CD14-positive monocyte (primary cell): ENCODE measurements at regions not wholly inside any gene's neighbourhood (a gene's known extent, or its start where the extent isn't known, plus 50 kb on each side); places are given as distances from the start of the nearest gene placed in this dataset.
"Not testable (repeated sequence)": the region's sequence is repeated elsewhere in the genome, so short reads cannot be mapped to it uniquely, and the experiment has no call there.

Source experiments
- DNase-seq, 3 donors: peaks; one replicate each; pipeline ENCODE4 v3.0.0-alpha.2; 2011 to 2022
- H2AFZ ChIP-seq: 2 replicates; pipeline ENCODE4 v1.6.0; 2012; ENCODE audit warnings: mild to moderate bottlenecking, low read depth, low read length, inconsistent platforms; ENCODE audit not compliant: insufficient read depth, poor library complexity, severe bottlenecking
- H3K27ac ChIP-seq, 2 donors: 1 replicate in 1 of 2; 2 replicates in 1 of 2; pipeline ENCODE4 v1.5.1; 2012 to 2013; ENCODE audit warnings: low read length in 2 of 2, control low read depth in 1 of 2, inconsistent platforms in 1 of 2, low read depth in 1 of 2, mild to moderate bottlenecking in 1 of 2
- H3K27me3 ChIP-seq, 2 donors: one replicate each; pipeline versions ENCODE4 v1.6.0 to v1.6.1; 2011 to 2013; ENCODE audit warnings: low read length in 2 of 2; ENCODE audit not compliant: control insufficient read depth in 2 of 2, insufficient read depth in 2 of 2
- H3K36me3 ChIP-seq, 2 donors: replicated peaks in 1 of 2; 1 replicate in 1 of 2; 2 replicates in 1 of 2; pipeline versions ENCODE4 v1.5.1 to v1.6.1; 2012 to 2013; ENCODE audit warnings: low read length in 2 of 2, control low read depth in 1 of 2, inconsistent platforms in 1 of 2, mild to moderate bottlenecking in 1 of 2; ENCODE audit not compliant: insufficient read depth in 2 of 2, control insufficient read depth in 1 of 2
- H3K4me1 ChIP-seq, 2 donors: 1 replicate in 1 of 2; 2 replicates in 1 of 2; pipeline versions ENCODE4 v1.5.1 to v1.6.1; 2012 to 2013; ENCODE audit warnings: low read length in 2 of 2, control low read depth in 1 of 2, inconsistent platforms in 1 of 2, mild to moderate bottlenecking in 1 of 2, moderate library complexity in 1 of 2; ENCODE audit not compliant: insufficient read depth in 2 of 2, control insufficient read depth in 1 of 2
- H3K4me2 ChIP-seq: replicated peaks from 2 replicates; pipeline ENCODE3; 2012; ENCODE audit warnings: low read length, moderate library complexity, mild to moderate bottlenecking; ENCODE audit not compliant: poor library complexity, severe bottlenecking; ENCODE audit errors: extremely low read depth
- H3K4me3 ChIP-seq, 3 experiments: fragments of 200-600 bp in 1 of 3; sonication (generic) in 1 of 3; replicated peaks in 1 of 3; 1 replicate in 2 of 3; 2 replicates in 1 of 3; pipeline ENCODE4 v1.5.1; 2011 to 2013; ENCODE audit warnings: low read length in 3 of 3, mild to moderate bottlenecking in 3 of 3, control low read depth in 2 of 3, low read depth in 2 of 3, inconsistent platforms in 1 of 3, moderate library complexity in 1 of 3
- H3K79me2 ChIP-seq: 2 replicates; pipeline ENCODE4 v1.6.0; 2012; ENCODE audit warnings: mild to moderate bottlenecking, control low read depth, inconsistent platforms, low read length, moderate library complexity; ENCODE audit not compliant: insufficient read depth
- H3K9ac ChIP-seq: 2 replicates; pipeline ENCODE4 v1.6.0; 2017; ENCODE audit warnings: low read length, mild to moderate bottlenecking; ENCODE audit not compliant: insufficient read depth, poor library complexity, severe bottlenecking
- H3K9me3 ChIP-seq, 2 donors: replicated peaks in 1 of 2; 1 replicate in 1 of 2; 2 replicates in 1 of 2; pipeline versions ENCODE4 v1.5.1 to v1.6.1; 2012 to 2013; ENCODE audit warnings: low read length in 2 of 2, control low read depth in 1 of 2; ENCODE audit not compliant: control insufficient read depth in 1 of 2, insufficient read depth in 1 of 2
- H4K20me1 ChIP-seq: 2 replicates; pipeline ENCODE4 v1.6.0; 2012; ENCODE audit warnings: mild to moderate bottlenecking, low read length, control low read depth, moderate library complexity; ENCODE audit not compliant: insufficient read depth
- H3K27ac Mint-ChIP-seq, 7 donors: one replicate each; pipeline ENCODE4 v1.8.0; 2020; ENCODE audit warnings: mild to moderate bottlenecking in 7 of 7, mixed read lengths in 7 of 7, moderate library complexity in 6 of 7, inconsistent platforms in 2 of 7
- H3K27me3 Mint-ChIP-seq, 3 donors: one replicate each; pipeline ENCODE4 v1.8.0; 2021 to 2022; ENCODE audit warnings: low read depth in 3 of 3, mild to moderate bottlenecking in 3 of 3, mixed read lengths in 3 of 3, moderate library complexity in 3 of 3, inconsistent platforms in 1 of 3
- H3K36me3 Mint-ChIP-seq, 2 donors: one replicate each; pipeline ENCODE4 v1.8.0; 2020; ENCODE audit warnings: mixed read lengths in 2 of 2, inconsistent platforms in 1 of 2, mild to moderate bottlenecking in 1 of 2
- H3K4me1 Mint-ChIP-seq: one replicate; pipeline ENCODE4 v1.8.0; 2020; ENCODE audit warnings: mild to moderate bottlenecking, mixed read lengths
- H3K4me3 Mint-ChIP-seq, 2 donors: one replicate each; pipeline ENCODE4 v1.8.0; 2020; ENCODE audit warnings: mild to moderate bottlenecking in 2 of 2, mixed read lengths in 2 of 2, moderate library complexity in 1 of 2
- H3K9me3 Mint-ChIP-seq, 7 donors: one replicate each; pipeline ENCODE4 v1.8.0; 2020 to 2022; ENCODE audit warnings: mixed read lengths in 7 of 7, mild to moderate bottlenecking in 6 of 7, moderate library complexity in 6 of 7, inconsistent platforms in 2 of 7
- CTCF ChIP-seq: fragments of 200-600 bp; IDR thresholded peaks from one replicate; pipeline ENCODE4 v1.8.0; 2022; ENCODE audit warnings: antibody characterized with exemption, mild to moderate bottlenecking
- WGBS: methylation state at CpG from one replicate; pipeline ENCODE4 v1.1.5; 2013; ENCODE audit warnings: missing lambda C conversion rate; ENCODE audit not compliant: insufficient coverage; 5-methylcytosine and 5-hydroxymethylcytosine counted together
- intact Hi-C, 2 donors: fragments of 100-400 bp; cut with micrococcal nuclease; formaldehyde crosslinking; loops; one replicate each; pipeline versions ENCODE4 v1.15.0 to v1.15.1; 2023

- no peak overlapping the region for H3K4me3 ChIP-seq
- DNase-seq = peak in 1 of 3 donors; percentile 14
- Mint-ChIP-seq H3K36me3 (no peaks in the 10 kb centered on the region), H3K27ac (peak overlapping the region in 3 of 7 donors; percentile 36 to 86 (median 48)), H3K4me3 (no peak overlapping the region), H3K9me3 (peaks cover 0 to 15% (median 2%) of the 10 kb centered on the region in 7 donors), H3K4me1 (peaks cover 14% of the 10 kb centered on the region), H3K27me3 (no peaks in the 10 kb centered on the region)
- no peaks in the 10 kb centered on the region for H3K36me3 ChIP-seq
- H3K79me2 ChIP-seq = no peaks in the 10 kb centered on the region
- peaks cover 15 to 17% of the 10 kb centered on the region in 2 donors for H3K4me1 ChIP-seq
- H2AFZ ChIP-seq = peak overlapping the region; percentile 42
- peaks cover 0 to 3% of the 10 kb centered on the region in 2 donors for H3K9me3 ChIP-seq
- TF ChIP-seq CTCF = no peak
- H3K9ac ChIP-seq = no peak overlapping the region
- intact Hi-C loops = no loop called here
- H3K4me2 ChIP-seq = no peak overlapping the region
- no peaks in the 10 kb centered on the region for H4K20me1 ChIP-seq
- H3K27me3 ChIP-seq = no peaks in the 10 kb centered on the region
- H3K27ac ChIP-seq = peak overlapping the region in 1 of 2 donors; percentile 58
Observed at GRCh38 chr4:10225096-10225495, 108.5 kb upstream of the WDR1 start.

GRCh38 chr4:10223782-10224181, 107.2 kb upstream of the WDR1 start:
- Histone ChIP-seq H3K36me3 (no peaks in the 10 kb centered on the region), H3K9ac (no peak overlapping the region), H3K27me3 (no peaks in the 10 kb centered on the region), H3K27ac (no peak overlapping the region), H2AFZ (no peak overlapping the region), H3K79me2 (no peaks in the 10 kb centered on the region), H3K4me3 (no peak overlapping the region), H3K4me2 (no peak overlapping the region), H3K9me3 (peaks cover 0 to 3% of the 10 kb centered on the region in 2 donors), H3K4me1 (peaks cover 15 to 17% of the 10 kb centered on the region in 2 donors), H4K20me1 (no peaks in the 10 kb centered on the region)
- no CpG with 5 or more reads among the region's 3 CpGs for WGBS
- Mint-ChIP-seq H3K36me3 (no peaks in the 10 kb centered on the region), H3K9me3 (peaks cover 0 to 15% (median 2%) of the 10 kb centered on the region in 7 donors), H3K4me3 (no peak overlapping the region), H3K27me3 (no peaks in the 10 kb centered on the region), H3K4me1 (peaks cover 14% of the 10 kb centered on the region), H3K27ac (no peak overlapping the region)
- intact Hi-C loops = no loop called here
- no peak for TF ChIP-seq CTCF
- DNase-seq = no peak

GRCh38 chr4:10213481-10213880, 96.9 kb upstream of the WDR1 start:
- peaks cover 0 to 21% (median 1%) of the 10 kb centered on the region in 7 donors for H3K9me3 Mint-ChIP-seq
- H3K36me3 Mint-ChIP-seq = not testable (repeated sequence)

More at GRCh38 chr4:10213481-10213880, 96.9 kb upstream of the WDR1 start:
- H3K27ac Mint-ChIP-seq, H3K9me3 ChIP-seq, H3K4me2 ChIP-seq, H3K9ac ChIP-seq, H3K4me1 ChIP-seq, H3K4me3 Mint-ChIP-seq, H2AFZ ChIP-seq, H3K27ac ChIP-seq, H3K4me3 ChIP-seq, H3K27me3 ChIP-seq, intact Hi-C loops, H3K4me1 Mint-ChIP-seq, DNase-seq, H3K79me2 ChIP-seq, H3K36me3 ChIP-seq, H3K27me3 Mint-ChIP-seq, H4K20me1 ChIP-seq: not testable (repeated sequence)
- WGBS = no CpG with 5 or more reads among the region's 3 CpGs
